DMS79 treated with DMSO at 0.1 percent for 48 hours (cell line): ENCODE measurements at regions not wholly inside any gene's neighbourhood (a gene's known extent, or its start where the extent isn't known, plus 50 kb on each side); places are given as distances from the start of the nearest gene placed in this dataset.
"Not testable (repeated sequence)": the region's sequence is repeated elsewhere in the genome, so short reads cannot be mapped to it uniquely, and the experiment has no call there.

ENCODE experiments used
- DNase-seq: peaks from one replicate; lab custom pipeline; 2025; lab: John Stamatoyannopoulos, UW

- no peak for DNase-seq
Measured at GRCh38 chr1:157325220-157325619, 187.0 kb upstream of the ETV3 start.

DNA sequence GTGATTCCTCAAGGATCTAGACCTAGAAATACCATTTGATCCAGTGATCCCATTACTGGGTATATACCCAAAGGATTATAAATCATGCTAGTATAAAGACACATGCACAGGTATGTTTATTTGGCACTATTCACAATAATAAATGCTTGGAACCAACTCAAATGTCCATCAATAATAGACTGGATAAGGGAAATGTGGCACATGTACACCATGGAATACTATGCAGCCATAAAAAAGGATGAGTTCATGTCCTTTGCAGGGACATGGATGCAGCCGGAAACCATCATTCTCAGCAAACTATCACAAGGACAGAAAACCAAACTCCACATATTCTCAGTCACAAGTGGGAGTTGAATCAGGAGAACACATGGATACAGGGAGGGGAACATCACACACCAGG lies 183.8 kb upstream of the ETV3 start:
- not testable (repeated sequence) for DNase-seq

DNA sequence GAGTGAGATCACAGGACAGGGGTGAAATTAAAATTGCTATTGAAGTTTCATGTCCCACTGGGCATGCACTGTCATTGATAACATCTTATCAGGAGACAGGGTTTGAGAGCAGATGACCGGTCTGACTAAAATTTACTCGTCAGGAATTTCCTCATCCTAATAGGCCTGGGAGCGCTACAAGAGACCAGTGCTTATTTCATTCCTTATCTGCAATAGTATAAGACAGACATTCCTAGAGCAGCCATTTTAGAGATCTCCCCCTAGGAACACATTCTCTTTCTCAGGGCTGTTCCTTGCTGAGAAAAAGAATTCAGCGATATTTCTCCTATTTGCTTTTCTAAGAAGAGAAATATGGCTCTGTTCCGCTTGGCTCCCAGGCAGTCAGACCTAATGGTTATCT lies 181.4 kb upstream of the ETV3 start:
- DNase-seq, result no peak

GRCh38 chr1:157317229-157317628 lies 179.0 kb upstream of the ETV3 start:
- not testable (repeated sequence) for DNase-seq

DNA sequence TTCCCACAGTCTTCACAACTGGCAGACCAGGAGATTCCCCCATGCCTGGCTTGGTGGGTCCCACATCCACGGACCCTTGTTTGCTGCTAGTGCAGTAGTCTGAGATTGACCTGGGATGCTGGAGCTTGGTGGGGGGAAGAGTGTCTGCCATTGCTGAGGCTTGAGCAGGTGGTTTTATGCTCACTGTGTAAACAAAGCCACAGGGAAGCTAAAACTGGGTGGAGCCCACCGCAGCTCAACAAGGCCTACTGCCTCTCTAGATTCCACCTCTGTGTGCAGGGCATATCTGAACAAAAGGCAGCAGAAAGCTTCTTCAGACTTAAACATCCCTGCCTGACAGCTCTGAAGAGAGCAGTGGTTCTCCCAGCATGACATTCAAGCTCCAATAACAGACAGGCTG lies 177.3 kb upstream of the ETV3 start:
- DNase-seq, result no peak

GRCh38 chr1:157314408-157314807 lies 176.2 kb upstream of the ETV3 start:
- no peak for DNase-seq

- DNase-seq, result no peak
Measured at GRCh38 chr1:157313240-157313807, 175.1 kb upstream of the ETV3 start.

- no peak for DNase-seq
Measured at GRCh38 chr1:157312082-157312812, 174.1 kb upstream of the ETV3 start.

DNA sequence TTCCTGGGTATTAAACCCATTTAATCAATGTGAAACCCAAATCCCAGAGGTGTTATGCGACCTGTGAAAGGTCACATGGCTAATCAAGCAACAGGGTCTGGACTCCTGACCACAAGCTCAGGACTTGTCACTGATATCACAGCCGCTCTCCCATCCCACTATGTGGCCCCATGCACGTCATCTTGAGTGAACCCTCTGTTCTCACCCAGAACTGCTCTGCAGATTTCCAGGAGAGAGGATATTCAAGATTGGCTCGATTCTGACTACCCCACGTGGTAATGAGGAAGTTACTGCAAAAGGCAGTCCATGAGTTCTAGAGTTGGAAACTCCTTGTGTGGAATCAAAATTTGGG lies 173.5 kb upstream of the ETV3 start:
- DNase-seq, result no peak

DNA sequence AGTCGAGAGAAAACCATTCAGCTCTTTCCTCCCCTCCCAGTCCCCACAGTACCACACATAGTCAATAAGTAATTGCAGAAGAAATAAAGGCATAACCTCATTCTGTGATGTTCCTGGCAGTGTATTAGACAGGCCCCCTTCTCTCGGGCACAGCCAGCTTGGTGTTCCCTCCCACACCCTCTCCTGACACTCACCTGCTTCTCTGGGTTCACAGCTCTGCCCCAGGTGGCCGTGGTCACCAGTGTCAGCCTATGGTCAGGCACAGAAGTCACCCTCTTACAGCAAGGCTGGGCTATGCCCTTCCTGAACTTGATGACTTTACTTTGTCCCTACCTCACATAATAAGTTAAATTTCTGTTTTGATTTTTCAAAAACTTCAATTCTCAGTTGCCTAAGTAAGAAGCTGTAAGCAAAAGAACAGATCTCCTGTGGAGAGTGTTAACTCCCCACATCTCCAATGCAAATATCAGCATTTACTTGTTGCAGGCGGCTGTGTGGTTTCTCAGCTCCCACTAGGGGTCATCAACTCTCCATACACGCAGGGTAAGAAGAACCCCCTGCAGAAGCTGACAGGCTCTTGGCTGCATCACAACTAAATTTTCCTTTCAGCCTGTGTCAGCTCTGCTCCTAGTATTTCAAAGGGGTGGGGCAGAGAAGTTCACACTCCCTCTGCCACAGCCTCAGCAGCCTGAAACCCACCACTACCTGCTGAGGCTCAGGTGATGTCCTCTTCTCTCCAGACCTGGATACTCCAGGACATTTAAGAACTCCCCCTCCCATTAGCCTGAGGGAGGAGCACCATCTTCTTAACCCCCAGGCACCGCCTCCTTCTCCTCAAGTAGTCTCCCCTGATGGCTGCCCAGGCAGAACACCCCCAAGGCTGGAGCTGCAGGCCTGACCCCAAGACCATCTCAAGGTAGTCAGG lies 172.9 kb upstream of the ETV3 start:
- DNase-seq, result not testable (repeated sequence)

DNA sequence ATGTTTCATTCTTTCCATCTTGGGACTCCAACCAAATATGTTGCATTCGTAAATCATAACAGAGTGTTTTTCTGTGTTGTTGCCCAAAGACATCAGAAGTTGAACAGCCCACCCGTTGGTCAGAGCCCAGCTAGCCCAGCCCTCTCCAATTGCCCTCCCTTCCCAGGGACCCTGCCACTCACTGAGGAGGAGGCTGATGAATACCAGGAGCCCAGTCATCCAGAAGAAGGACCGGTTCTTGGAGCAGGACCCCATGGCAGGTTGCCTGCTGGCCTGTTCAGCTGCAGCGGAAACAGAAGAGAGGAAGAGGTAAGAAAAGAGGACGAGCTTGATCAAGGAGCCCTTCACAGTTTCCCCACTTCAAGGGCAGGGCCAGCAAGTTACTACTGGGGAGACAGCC lies 172.2 kb upstream of the ETV3 start:
- DNase-seq, result no peak

GRCh38 chr1:157307491-157307890 lies 169.3 kb upstream of the ETV3 start:
- DNase-seq, result no peak

DNA sequence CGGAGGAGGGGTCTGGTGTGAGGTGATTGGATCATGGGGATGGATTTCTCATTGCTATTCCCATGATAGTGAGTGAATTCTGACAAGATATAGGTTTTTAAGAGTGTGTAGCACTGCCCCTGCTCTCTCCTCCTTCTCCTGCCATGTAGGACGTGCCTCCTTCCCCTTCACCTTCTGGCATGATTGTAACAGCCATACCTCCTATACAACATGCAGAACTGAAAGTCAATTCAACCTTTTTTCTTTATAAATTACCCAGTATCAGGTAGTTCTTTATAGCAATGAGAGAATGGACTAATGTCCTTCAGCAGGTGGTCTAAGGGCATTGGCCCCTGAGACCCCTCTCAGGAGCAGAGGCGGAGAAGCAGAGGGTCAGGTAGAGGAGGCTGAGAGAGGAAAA lies 168.7 kb upstream of the ETV3 start:
- DNase-seq, result no peak

GRCh38 chr1:157304271-157304670 lies 166.1 kb upstream of the ETV3 start:
- no peak for DNase-seq

- DNase-seq, result no peak
Measured at GRCh38 chr1:157302724-157303123, 164.5 kb upstream of the ETV3 start.

DNA sequence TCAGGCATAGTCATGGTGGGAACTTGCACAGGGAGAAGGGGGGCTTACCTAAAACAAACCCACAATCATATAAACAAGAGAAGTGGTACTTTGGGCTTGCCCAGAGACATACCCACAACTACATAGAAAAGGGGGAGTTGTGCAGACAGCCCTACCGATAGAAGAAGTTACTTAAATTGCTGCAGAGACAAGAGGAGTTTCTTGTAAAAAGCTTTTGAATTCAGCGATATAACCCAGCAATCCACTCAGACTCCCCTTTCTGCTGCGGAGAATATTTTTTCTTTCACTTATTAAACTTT lies 164.0 kb upstream of the ETV3 start:
- DNase-seq, result no peak

DNA sequence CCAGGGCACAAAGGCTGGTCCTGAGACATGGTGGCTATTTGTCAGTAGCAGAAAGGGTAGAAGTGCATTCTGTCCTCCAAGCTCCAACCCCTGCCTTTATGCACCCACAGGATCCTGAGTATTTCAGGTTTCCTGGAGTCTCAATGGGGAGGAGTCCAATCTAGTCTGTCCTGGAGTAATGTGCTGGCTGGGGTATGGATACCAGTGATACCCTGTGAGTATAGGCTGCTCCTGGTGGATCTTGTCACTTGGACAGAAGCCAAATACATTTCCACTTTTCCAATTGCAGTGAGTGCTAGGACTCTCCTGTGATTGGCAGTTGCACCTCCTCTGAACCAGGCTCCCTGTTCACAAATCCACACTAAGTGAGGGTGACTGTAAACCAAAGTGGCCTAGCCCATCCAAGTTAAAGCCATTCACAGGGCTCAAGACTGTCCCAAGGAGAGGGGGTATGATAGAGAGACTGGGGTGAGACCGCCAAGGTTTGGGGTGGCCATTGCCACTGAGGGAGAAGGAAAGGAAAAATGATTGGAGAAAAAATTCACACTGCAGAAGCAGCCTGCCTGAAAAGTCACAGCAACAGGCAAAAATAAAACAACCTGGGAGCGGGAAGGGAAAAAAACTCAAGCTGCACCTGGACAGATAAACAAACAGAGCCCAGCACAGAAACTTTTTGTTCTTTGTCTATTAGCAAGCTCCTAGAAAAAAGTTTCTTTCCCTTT lies 163.4 kb upstream of the ETV3 start:
- DNase-seq, result no peak

GRCh38 chr1:157294387-157295145 lies 156.4 kb upstream of the ETV3 start:
- DNase-seq, result not testable (repeated sequence)

GRCh38 chr1:157292809-157293564 lies 154.8 kb upstream of the ETV3 start:
- no peak for DNase-seq

DNA sequence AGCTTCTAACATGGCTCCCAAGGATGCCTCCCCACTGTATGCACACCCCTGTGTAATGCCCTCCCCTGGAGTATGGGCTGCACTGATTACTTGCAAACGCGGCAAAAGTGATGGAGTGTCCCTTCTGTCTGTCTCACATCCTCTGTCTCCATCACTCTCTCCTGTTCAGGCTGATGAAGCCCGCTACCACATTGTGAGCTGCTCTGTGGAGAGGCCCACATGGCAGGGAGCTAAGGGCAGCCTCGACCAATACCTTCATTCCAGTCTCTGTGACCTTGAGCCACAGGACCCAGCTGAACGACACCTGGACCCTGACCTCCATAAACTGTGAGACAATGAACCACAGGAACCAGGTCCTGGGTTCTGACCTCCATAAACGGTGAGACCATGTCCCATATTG lies 154.1 kb upstream of the ETV3 start:
- DNase-seq, result no peak

GRCh38 chr1:157291083-157291482 lies 152.9 kb upstream of the ETV3 start:
- DNase-seq, result no peak
